HepG2 (cell line): ENCODE measurements at regions not wholly inside any gene's neighbourhood (a gene's known extent, or its start where the extent isn't known, plus 50 kb on each side); places are given as distances from the start of the nearest gene placed in this dataset.

Source experiments
- ATAC-seq: fragments of 200-7000 bp; cut with Tn5 transposase; 3 replicates; pipeline ENCODE4 v1.9.1; 2020; ENCODE audit warnings: mild to moderate bottlenecking, moderate library complexity
- BruUV-seq: library from RNA; stranded (reverse); fragments of 400-500 nt; replicated peaks from 2 replicates; lab custom pipeline; 2021; lab: Mats Ljungman, UMichigan
- CTCF ChIA-PET: fragments of 300-600 bp; formaldehyde crosslinking; extraction: SDS; loops from one replicate; lab custom pipeline; 2021; ENCODE audit warnings: low total read pairs, inconsistent platforms, low intra/inter-chr PET ratio; lab: Yijun Ruan, JAX
- POLR2A ChIA-PET: fragments of 350-600 bp; sonication (Branson Sonifier 250); formaldehyde crosslinking; loops from one replicate; lab custom pipeline; 2020; ENCODE audit warnings: antibody characterized with exemption, inconsistent platforms; lab: Yijun Ruan, JAX
- DNase-seq: peaks from one replicate; pipeline ENCODE4 v3.0.0-alpha.2; 2015; ENCODE audit warnings: low spot score
- FAIRE-seq: peaks from 3 replicates; lab custom pipeline; 2011; peaks lifted over from hg19 to GRCh38; lab: Jason Lieb, UNC
- H2AFZ ChIP-seq: one replicate; pipeline ENCODE4 v1.6.1; 2011; ENCODE audit warnings: low read length, inconsistent platforms
- H3K27ac ChIP-seq: fragments of 300-600 bp; 3 replicates; pipeline ENCODE4 v1.8.0; 2011; ENCODE audit warnings: mixed run types, mild to moderate bottlenecking, mixed read lengths, low read length, inconsistent platforms; ENCODE audit not compliant: insufficient read depth; ENCODE audit errors: extremely low read length
- H3K27me3 ChIP-seq, 2 experiments: fragments of 200-600 bp in 1 of 2; 2 replicates in 1 of 2; 3 replicates in 1 of 2; pipeline versions ENCODE4 v1.6.0 to v1.8.0; 2011; ENCODE audit warnings: low read length in 2 of 2, mild to moderate bottlenecking in 2 of 2, moderate library complexity in 2 of 2, inconsistent platforms in 1 of 2; ENCODE audit not compliant: insufficient read depth in 2 of 2, control insufficient read depth in 1 of 2
- H3K36me3 ChIP-seq, 2 experiments: fragments of 200-600 bp in 1 of 2; replicated peaks in 1 of 2; 2 replicates in 1 of 2; 3 replicates in 1 of 2; pipeline versions ENCODE4 v1.5.1 to v1.8.0; 2011; ENCODE audit warnings: low read length in 2 of 2, inconsistent platforms in 1 of 2; ENCODE audit not compliant: insufficient read depth in 2 of 2, control insufficient read depth in 1 of 2
- H3K4me1 ChIP-seq: 2 replicates; pipeline ENCODE4 v1.5.1; 2012; ENCODE audit warnings: low read length, inconsistent platforms; ENCODE audit not compliant: insufficient read depth
- H3K4me2 ChIP-seq: 2 replicates; pipeline ENCODE4 v1.6.0; 2011; ENCODE audit warnings: low read depth, low read length, inconsistent platforms
- H3K4me3 ChIP-seq, 3 experiments: fragments of 200-600 bp in 1 of 3; sonication (generic), shearing (Covaris generic) in 1 of 3; replicated peaks in 1 of 3; 2 replicates each; pipeline ENCODE4 v1.5.1; 2011 to 2016; ENCODE audit warnings: low read length in 3 of 3, inconsistent platforms in 2 of 3, low read depth in 2 of 3, mild to moderate bottlenecking in 2 of 3, control low read depth in 1 of 3, mixed read lengths in 1 of 3; ENCODE audit not compliant: insufficient read depth in 1 of 3
- H3K79me2 ChIP-seq: one replicate; pipeline ENCODE4 v1.6.1; 2011; ENCODE audit warnings: low read length, inconsistent platforms; ENCODE audit not compliant: insufficient read depth
- H3K9ac ChIP-seq: 2 replicates; pipeline ENCODE4 v1.6.0; 2011; ENCODE audit warnings: mild to moderate bottlenecking, low read depth, low read length, inconsistent platforms; ENCODE audit not compliant: insufficient read depth
- H3K9me3 ChIP-seq: 2 replicates; pipeline ENCODE4 v1.5.1; 2012; ENCODE audit warnings: mild to moderate bottlenecking, low read length
- H4K20me1 ChIP-seq: 2 replicates; pipeline ENCODE4 v1.6.0; 2011; ENCODE audit warnings: inconsistent platforms, mild to moderate bottlenecking, low read length, moderate library complexity; ENCODE audit not compliant: insufficient read depth
- ARNT2 ChIP-seq: sonication (generic); formaldehyde crosslinking; IDR thresholded peaks from 2 replicates; pipeline ENCODE4 v1.8.0; 2022; ENCODE audit warnings: mild to moderate bottlenecking, low read depth, missing genetic modification reagents, moderate library complexity
- ATF7 ChIP-seq, 2 experiments: fragments of 450-650 bp in 1 of 2; sonication (generic) in 1 of 2; formaldehyde crosslinking in 1 of 2; IDR thresholded peaks; 2 replicates each; pipeline versions ENCODE4 v1.4.0 to v1.6.1; 2016 to 2020; ENCODE audit warnings: antibody characterized with exemption in 1 of 2, mild to moderate bottlenecking in 1 of 2, missing genetic modification reagents in 1 of 2
- JUND ChIP-seq: sonication (generic); formaldehyde crosslinking; IDR thresholded peaks from 2 replicates; pipeline ENCODE4 v1.8.0; 2022; ENCODE audit warnings: mild to moderate bottlenecking, missing genetic modification reagents
- KAT2B ChIP-seq: fragments of 150-350 bp; IDR thresholded peaks from 2 replicates; pipeline ENCODE4 v1.6.1; 2014; ENCODE audit warnings: low read depth, low read length, borderline replicate concordance
- MAFK ChIP-seq, 2 experiments: IDR thresholded peaks in 1 of 2; conservative IDR thresholded peaks in 1 of 2; 2 replicates each; pipeline ENCODE4 v1.6.1; 2011; ENCODE audit warnings: improper control_type of control experiment in 2 of 2, low read length in 2 of 2
- SAP130 ChIP-seq: IDR thresholded peaks from 2 replicates; pipeline ENCODE4 v1.6.1; 2016; ENCODE audit warnings: low read depth
- SP5 ChIP-seq: IDR thresholded peaks from 2 replicates; pipeline ENCODE4 v1.6.1; 2016; ENCODE audit warnings: low read depth, borderline replicate concordance
- THRA ChIP-seq: sonication (generic); formaldehyde crosslinking; IDR thresholded peaks from 2 replicates; pipeline ENCODE4 v1.4.0; 2020; ENCODE audit warnings: missing genetic modification reagents, borderline replicate concordance
- ZFY ChIP-seq: sonication (generic); formaldehyde crosslinking; IDR thresholded peaks from 2 replicates; pipeline ENCODE4 v1.4.0; 2020; ENCODE audit warnings: missing genetic modification reagents
- ZNF24 ChIP-seq: fragments of 450-650 bp; IDR thresholded peaks from 2 replicates; pipeline ENCODE4 v1.6.1; 2017; ENCODE audit warnings: antibody characterized with exemption, mild to moderate bottlenecking
- ZNF253 ChIP-seq: sonication (generic); formaldehyde crosslinking; IDR thresholded peaks from 2 replicates; pipeline ENCODE4 v1.8.0; 2022; ENCODE audit warnings: mild to moderate bottlenecking, missing genetic modification reagents, borderline replicate concordance
- ZNF367 ChIP-seq: sonication (generic); formaldehyde crosslinking; IDR thresholded peaks from 2 replicates; pipeline ENCODE4 v1.4.0; 2020; ENCODE audit warnings: missing genetic modification reagents, borderline replicate concordance
- ZNF572 ChIP-seq: sonication (generic); formaldehyde crosslinking; IDR thresholded peaks from 2 replicates; pipeline ENCODE4 v1.5.1; 2020; ENCODE audit warnings: mild to moderate bottlenecking, missing genetic modification reagents
- ZNF598 ChIP-seq: sonication (generic); formaldehyde crosslinking; IDR thresholded peaks from 2 replicates; pipeline ENCODE4 v1.5.1; 2020; ENCODE audit warnings: mild to moderate bottlenecking, missing genetic modification reagents, borderline replicate concordance
- WGBS: methylation state at CpG from one replicate; pipeline ENCODE4 v1.1.6; 2017; ENCODE audit warnings: low lambda C conversion rate; 5-methylcytosine and 5-hydroxymethylcytosine counted together
- in situ Hi-C: cut with HindIII; loops from 2 replicates; pipeline ENCODE4 v1.10.0; 2017; ENCODE audit warnings: low pct_unique_long_range_greater_than_20kb; ENCODE audit not compliant: extremely low pct_ligation_motif_present
- intact Hi-C: fragments of 100-400 bp; cut with micrococcal nuclease; formaldehyde crosslinking; loops from one replicate; pipeline ENCODE4 v1.10.0; 2022; ENCODE audit not compliant: unreplicated experiment
- TF ChIP-seq, protein P1 (sequence below): sonication (generic); formaldehyde crosslinking; IDR thresholded peaks from 2 replicates; pipeline ENCODE4 v1.8.1; 2023; ENCODE audit warnings: mild to moderate bottlenecking, inconsistent platforms, moderate library complexity, missing genetic modification reagents, borderline replicate concordance
- TF ChIP-seq, protein P2 (sequence below): IDR thresholded peaks from 2 replicates; pipeline ENCODE4 v1.6.1; 2016
- TF ChIP-seq, protein P3 (sequence below): IDR thresholded peaks from 2 replicates; pipeline ENCODE4 v1.6.1; 2016; ENCODE audit warnings: missing biosample characterization, missing genetic modification reagents, low read depth

- 67% methylated on average over 1 of the region's 1 CpG for WGBS
Observed at GRCh38 chr19:23521471-23521870, 126.2 kb upstream of the ZNF91 start.

More at GRCh38 chr19:23521471-23521870, 126.2 kb upstream of the ZNF91 start:
- no peaks in the 10 kb centered on the region for H3K36me3 ChIP-seq
- no peak for TF ChIP-seq SP5 (CRISPR knock-in tag)
- TF ChIP-seq KAT2B, result no peak
- no peak for TF ChIP-seq THRA
- no peak for TF ChIP-seq SAP130 (CRISPR knock-in tag)
- no peak for TF ChIP-seq ZNF253 (CRISPR knock-in tag)
- no peak for TF ChIP-seq ZNF572 (CRISPR knock-in tag)
- TF ChIP-seq ZNF598 (CRISPR knock-in tag), result no peak
- TF ChIP-seq ARNT2 (CRISPR knock-in tag), result no peak
- TF ChIP-seq, protein P1, sequence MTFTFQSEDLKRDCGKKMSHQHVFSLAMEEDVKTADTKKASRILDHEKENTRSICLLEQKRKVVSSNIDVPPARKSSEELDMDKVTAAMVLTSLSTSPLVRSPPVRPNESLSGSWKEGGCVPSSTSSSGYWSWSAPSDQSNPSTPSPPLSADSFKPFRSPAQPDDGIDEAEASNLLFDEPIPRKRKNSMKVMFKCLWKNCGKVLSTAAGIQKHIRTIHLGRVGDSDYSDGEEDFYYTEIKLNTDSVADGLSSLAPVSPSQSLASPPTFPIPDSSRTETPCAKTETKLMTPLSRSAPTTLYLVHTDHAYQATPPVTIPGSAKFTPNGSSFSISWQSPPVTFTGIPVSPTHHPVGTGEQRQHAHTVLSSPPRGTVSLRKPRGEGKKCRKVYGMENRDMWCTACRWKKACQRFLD (CRISPR knock-in tag), result no peak
- no peak for TF ChIP-seq ZFY (CRISPR knock-in tag)
- TF ChIP-seq JUND (CRISPR knock-in tag), result no peak
- TF ChIP-seq, protein P2, sequence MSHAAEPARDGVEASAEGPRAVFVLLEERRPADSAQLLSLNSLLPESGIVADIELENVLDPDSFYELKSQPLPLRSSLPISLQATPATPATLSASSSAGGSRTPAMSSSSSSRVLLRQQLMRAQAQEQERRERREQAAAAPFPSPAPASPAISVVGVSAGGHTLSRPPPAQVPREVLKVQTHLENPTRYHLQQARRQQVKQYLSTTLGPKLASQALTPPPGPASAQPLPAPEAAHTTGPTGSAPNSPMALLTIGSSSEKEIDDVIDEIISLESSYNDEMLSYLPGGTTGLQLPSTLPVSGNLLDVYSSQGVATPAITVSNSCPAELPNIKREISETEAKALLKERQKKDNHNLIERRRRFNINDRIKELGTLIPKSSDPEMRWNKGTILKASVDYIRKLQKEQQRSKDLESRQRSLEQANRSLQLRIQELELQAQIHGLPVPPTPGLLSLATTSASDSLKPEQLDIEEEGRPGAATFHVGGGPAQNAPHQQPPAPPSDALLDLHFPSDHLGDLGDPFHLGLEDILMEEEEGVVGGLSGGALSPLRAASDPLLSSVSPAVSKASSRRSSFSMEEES (CRISPR knock-in tag), result no peak
- TF ChIP-seq ATF7 (IDR thresholded peaks at IDR 0.05), result no peak
- no peak for TF ChIP-seq ATF7 (CRISPR knock-in tag; IDR thresholded peaks at IDR 0.05)
- TF ChIP-seq ZNF24, result no peak
- no peak for TF ChIP-seq MAFK (conservative IDR thresholded peaks at IDR 0.05 in 1 of 2, IDR thresholded peaks at IDR 0.05 in 1 of 2; ENCODE audit: low read length in 2 of 2)
- TF ChIP-seq, protein P3, sequence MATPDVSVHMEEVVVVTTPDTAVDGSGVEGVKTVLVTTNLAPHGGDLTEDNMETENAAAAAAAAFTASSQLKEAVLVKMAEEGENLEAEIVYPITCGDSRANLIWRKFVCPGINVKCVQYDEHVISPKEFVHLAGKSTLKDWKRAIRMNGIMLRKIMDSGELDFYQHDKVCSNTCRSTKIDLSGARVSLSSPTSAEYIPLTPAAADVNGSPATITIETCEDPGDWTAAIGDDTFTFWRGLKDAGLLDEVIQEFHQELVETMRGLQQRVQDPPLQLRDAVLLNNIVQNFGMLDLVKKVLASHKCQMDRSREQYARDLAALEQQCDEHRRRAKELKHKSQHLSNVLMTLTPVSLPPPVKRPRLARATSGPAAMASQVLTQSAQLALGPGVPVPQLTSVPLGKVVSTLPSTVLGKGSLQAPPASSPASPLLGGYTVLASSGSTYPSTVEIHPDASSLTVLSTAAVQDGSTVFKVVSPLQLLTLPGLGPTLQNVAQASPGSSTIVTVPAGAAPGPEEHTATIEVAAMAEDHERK (CRISPR knock-in tag), result no peak
- TF ChIP-seq ZNF367 (CRISPR knock-in tag), result no peak
- no peak for FAIRE-seq
- ChIA-PET CTCF (no interaction called here), POLR2A (no interaction called here)
- no peak overlapping the region for H3K9ac ChIP-seq
- no peak overlapping the region for H3K27ac ChIP-seq
- no peak for ATAC-seq
- H2AFZ ChIP-seq, result no peak overlapping the region
- no peaks in the 10 kb centered on the region for H4K20me1 ChIP-seq
- no peak overlapping the region for H3K4me3 ChIP-seq
- H3K4me2 ChIP-seq, result no peak overlapping the region
- H3K79me2 ChIP-seq, result no peaks in the 10 kb centered on the region
- intact Hi-C loops, result no loop called here
- BruUV-seq, result no TSS peak
- no peak for DNase-seq
- H3K4me1 ChIP-seq, result no peaks in the 10 kb centered on the region
- no peaks in the 10 kb centered on the region for H3K27me3 ChIP-seq
- peaks cover 96% of the 10 kb centered on the region for H3K9me3 ChIP-seq
- in situ Hi-C loops, result no loop called here
